ENCODE measurements at regions not wholly inside any gene's neighbourhood (a gene's known extent, or its start where the extent isn't known, plus 50 kb on each side); places are given as distances from the start of the nearest gene placed in this dataset.

DNA sequence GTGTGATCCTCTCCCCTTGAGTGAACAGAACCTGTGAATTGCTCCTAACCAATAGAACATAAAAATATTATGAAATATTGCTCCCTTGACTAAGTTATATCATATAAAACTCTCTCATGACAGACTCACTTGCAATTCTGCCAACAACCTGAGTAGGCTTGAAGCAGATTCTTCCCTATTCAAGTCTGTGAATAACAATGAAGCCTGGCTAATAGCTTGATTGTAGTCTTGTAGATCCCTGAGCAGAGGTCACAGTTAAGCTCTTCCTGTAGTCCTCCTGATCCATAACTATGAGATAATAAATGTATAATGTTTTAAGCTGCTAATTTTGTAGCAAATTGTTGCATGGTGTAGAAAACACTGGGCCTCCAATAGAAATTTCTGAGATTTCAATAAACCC is 540.1 kb upstream of the TENM4 start:
- Histone ChIP-seq H3K27me3 (ENCODE audit: control insufficient read depth in 3 of 3, insufficient read depth in 3 of 3, low read length in 2 of 3) (no peaks in the 10 kb centered on the region), H3K27ac (ENCODE audit: low read depth in 1 of 2, low read length in 1 of 2) (no peak overlapping the region), H3K9ac (ENCODE audit: insufficient read depth in 1 of 2, low read length in 2 of 2) (no peak overlapping the region), H3K9me3 (ENCODE audit: control insufficient read depth in 4 of 4, insufficient read depth in 3 of 4, low read length in 3 of 4) (no peaks in the 10 kb centered on the region), H3K4me1 (ENCODE audit: control insufficient read depth in 5 of 5, insufficient read depth in 5 of 5, low read length in 5 of 5) (no peaks in the 10 kb centered on the region), H3K4me3 (no peak overlapping the region), H3K36me3 (ENCODE audit: control insufficient read depth in 4 of 4, insufficient read depth in 4 of 4, low read length in 4 of 4) (no peaks in the 10 kb centered on the region)
- TF ChIP-seq, protein P1, sequence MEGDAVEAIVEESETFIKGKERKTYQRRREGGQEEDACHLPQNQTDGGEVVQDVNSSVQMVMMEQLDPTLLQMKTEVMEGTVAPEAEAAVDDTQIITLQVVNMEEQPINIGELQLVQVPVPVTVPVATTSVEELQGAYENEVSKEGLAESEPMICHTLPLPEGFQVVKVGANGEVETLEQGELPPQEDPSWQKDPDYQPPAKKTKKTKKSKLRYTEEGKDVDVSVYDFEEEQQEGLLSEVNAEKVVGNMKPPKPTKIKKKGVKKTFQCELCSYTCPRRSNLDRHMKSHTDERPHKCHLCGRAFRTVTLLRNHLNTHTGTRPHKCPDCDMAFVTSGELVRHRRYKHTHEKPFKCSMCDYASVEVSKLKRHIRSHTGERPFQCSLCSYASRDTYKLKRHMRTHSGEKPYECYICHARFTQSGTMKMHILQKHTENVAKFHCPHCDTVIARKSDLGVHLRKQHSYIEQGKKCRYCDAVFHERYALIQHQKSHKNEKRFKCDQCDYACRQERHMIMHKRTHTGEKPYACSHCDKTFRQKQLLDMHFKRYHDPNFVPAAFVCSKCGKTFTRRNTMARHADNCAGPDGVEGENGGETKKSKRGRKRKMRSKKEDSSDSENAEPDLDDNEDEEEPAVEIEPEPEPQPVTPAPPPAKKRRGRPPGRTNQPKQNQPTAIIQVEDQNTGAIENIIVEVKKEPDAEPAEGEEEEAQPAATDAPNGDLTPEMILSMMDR (IDR thresholded peaks at IDR 0.05; ENCODE audit: control extremely low read depth, extremely low read depth) = no peak
- ATAC-seq (ENCODE audit: insufficient read depth, low FRiP score) = no peak
- no peak for DNase-seq

DNA sequence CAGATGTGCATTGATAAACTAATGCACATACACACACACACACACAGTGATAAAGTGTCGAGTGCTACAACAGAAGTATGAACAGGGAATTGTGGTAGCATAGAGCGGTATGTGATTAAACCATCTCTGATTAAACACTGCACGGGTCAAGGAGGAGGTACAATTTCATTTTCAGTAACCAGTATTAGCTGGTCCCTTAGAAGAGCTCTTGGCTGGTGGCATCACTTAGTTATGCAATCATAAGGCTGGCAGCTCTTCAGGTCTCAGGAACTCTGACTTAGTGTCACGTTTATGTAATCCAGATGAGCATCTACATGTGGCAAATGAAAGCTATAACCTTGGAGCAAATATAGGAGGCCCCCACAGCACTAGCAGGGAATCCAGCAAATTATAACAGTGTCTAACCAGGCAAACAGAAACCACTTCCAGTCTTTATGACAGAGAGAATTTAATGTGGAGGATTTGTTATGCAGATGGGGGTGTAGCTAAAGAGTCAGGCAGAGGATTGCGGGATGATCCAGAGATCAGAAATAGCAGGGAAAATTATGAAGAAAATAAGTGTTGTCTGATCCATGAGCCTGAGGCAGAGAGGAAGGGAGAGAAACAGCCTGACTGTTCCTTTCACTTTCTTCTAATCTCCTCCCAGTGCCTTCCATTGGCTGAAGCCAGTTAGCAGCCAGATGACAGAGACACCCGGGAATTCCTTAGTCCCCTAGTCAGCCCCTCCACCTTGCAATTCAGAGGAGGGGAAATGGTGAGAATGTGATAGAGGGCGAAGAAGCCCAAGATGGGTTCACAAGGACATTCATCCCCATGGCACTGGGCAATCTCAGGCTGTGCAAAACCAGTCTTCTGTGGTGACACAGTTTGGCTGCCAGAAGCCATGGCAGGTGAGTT is 533.1 kb upstream of the TENM4 start:
- H3K27ac ChIP-seq (ENCODE audit: low read depth in 1 of 2, low read length in 1 of 2) = no peak overlapping the region
- no peak for ATAC-seq (ENCODE audit: insufficient read depth, low FRiP score)

DNA sequence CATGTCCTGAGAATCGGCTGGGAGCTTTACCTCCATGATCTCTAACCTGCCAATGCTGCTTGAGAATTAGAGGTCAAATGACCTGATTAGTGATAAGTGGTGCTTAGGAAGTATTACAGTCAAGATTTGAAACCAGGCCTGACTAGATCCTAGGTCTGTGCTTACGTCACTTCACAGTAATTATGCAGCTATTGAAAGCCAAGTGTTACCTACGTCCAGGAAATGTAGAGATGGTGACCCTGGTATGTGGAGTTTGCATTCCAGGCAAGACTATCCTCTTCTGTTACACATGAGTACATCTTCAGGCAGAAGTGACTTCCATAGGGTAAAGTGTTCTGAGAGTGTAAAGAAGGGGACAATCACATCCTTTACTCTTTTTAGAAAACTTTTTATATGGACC is 530.4 kb upstream of the TENM4 start:
- no peak for ATAC-seq (ENCODE audit: insufficient read depth, low FRiP score)

More for the DNA sequence above, 533.1 kb upstream of the TENM4 start:
- Histone ChIP-seq H3K27me3 (ENCODE audit: control insufficient read depth in 3 of 3, insufficient read depth in 3 of 3, low read length in 2 of 3) (no peaks in the 10 kb centered on the region), H3K36me3 (ENCODE audit: control insufficient read depth in 4 of 4, insufficient read depth in 4 of 4, low read length in 4 of 4) (no peaks in the 10 kb centered on the region), H3K4me3 (no peak overlapping the region), H3K9ac (ENCODE audit: insufficient read depth in 1 of 2, low read length in 2 of 2) (peak overlapping the region in 1 of 2 donors; percentile 30), H3K4me1 (ENCODE audit: control insufficient read depth in 5 of 5, insufficient read depth in 5 of 5, low read length in 5 of 5) (peaks cover 0 to 3% (median 0%) of the 10 kb centered on the region in 5 donors), H3K9me3 (ENCODE audit: control insufficient read depth in 4 of 4, insufficient read depth in 3 of 4, low read length in 3 of 4) (no peaks in the 10 kb centered on the region)
- 50 to 63% methylated on average over 7 of the region's 7 CpGs for WGBS, 2 donors
- TF ChIP-seq, protein P1 (IDR thresholded peaks at IDR 0.05; ENCODE audit: control extremely low read depth, extremely low read depth) = no peak
- peak in 2 of 3 donors; percentile 6 to 53 for DNase-seq

More for the DNA sequence above, 530.4 kb upstream of the TENM4 start:
- TF ChIP-seq, protein P1 (IDR thresholded peaks at IDR 0.05; ENCODE audit: control extremely low read depth, extremely low read depth) = no peak
- Histone ChIP-seq H3K36me3 (ENCODE audit: control insufficient read depth in 4 of 4, insufficient read depth in 4 of 4, low read length in 4 of 4) (no peaks in the 10 kb centered on the region), H3K27ac (ENCODE audit: low read depth in 1 of 2, low read length in 1 of 2) (no peak overlapping the region), H3K4me3 (no peak overlapping the region), H3K4me1 (ENCODE audit: control insufficient read depth in 5 of 5, insufficient read depth in 5 of 5, low read length in 5 of 5) (peaks cover 0 to 3% (median 0%) of the 10 kb centered on the region in 5 donors), H3K9ac (ENCODE audit: insufficient read depth in 1 of 2, low read length in 2 of 2) (no peak overlapping the region), H3K9me3 (ENCODE audit: control insufficient read depth in 4 of 4, insufficient read depth in 3 of 4, low read length in 3 of 4) (no peaks in the 10 kb centered on the region), H3K27me3 (ENCODE audit: control insufficient read depth in 3 of 3, insufficient read depth in 3 of 3, low read length in 2 of 3) (no peaks in the 10 kb centered on the region)
- 50 to 83% methylated on average over 3 of the region's 3 CpGs for WGBS, 2 donors
- no peak for DNase-seq

All from lung (tissue), 11 donors.